Gastroesophageal sphincter (tissue), 4 donors: ENCODE measurements at regions not wholly inside any gene's neighbourhood (a gene's known extent, or its start where the extent isn't known, plus 50 kb on each side); places are given as distances from the start of the nearest gene placed in this dataset.

Experiments used
- ATAC-seq: fragments of 150-250 bp; one replicate; pipeline ENCODE4 v1.9.1; 2016; ENCODE audit warnings: mild to moderate bottlenecking, moderate library complexity
- H3K27ac ChIP-seq, 4 donors: fragments of 200-600 bp; sonication (generic) in 3 of 4; 1 replicate in 3 of 4; 2 replicates in 1 of 4; pipeline ENCODE4 v1.5.1; 2016 to 2019
- H3K27me3 ChIP-seq: fragments of 200-600 bp; sonication (generic); one replicate; pipeline ENCODE4 v1.5.1; 2019
- H3K36me3 ChIP-seq, 2 donors: fragments of 200-600 bp; sonication (generic); one replicate each; pipeline ENCODE4 v1.5.1; 2019; ENCODE audit warnings: control low read depth in 1 of 2
- H3K4me1 ChIP-seq, 3 donors: fragments of 200-600 bp; sonication (generic); 1 replicate in 2 of 3; 2 replicates in 1 of 3; pipeline ENCODE4 v1.5.1; 2016 to 2019; ENCODE audit warnings: control low read depth in 2 of 3
- H3K4me3 ChIP-seq, 2 donors: fragments of 200-600 bp; sonication (generic); one replicate each; pipeline ENCODE4 v1.5.1; 2019; ENCODE audit warnings: mild to moderate bottlenecking in 1 of 2, moderate library complexity in 1 of 2
- H3K9me3 ChIP-seq, 3 donors: fragments of 200-600 bp; sonication (generic); one replicate each; pipeline ENCODE4 v1.5.1; 2017 to 2019; ENCODE audit warnings: control low read depth in 2 of 3
- EP300 ChIP-seq: sonication (generic); formaldehyde crosslinking; IDR thresholded peaks from one replicate; pipeline ENCODE4 v1.6.1; 2017; ENCODE audit warnings: antibody characterized with exemption, mild to moderate bottlenecking
- POLR2A ChIP-seq, 2 donors: fragments of 450-650 bp; IDR thresholded peaks; one replicate each; pipeline ENCODE4 v1.6.1; 2017; ENCODE audit warnings: antibody characterized with exemption in 2 of 2, mild to moderate bottlenecking in 2 of 2, moderate library complexity in 1 of 2
- POLR2AphosphoS5 ChIP-seq: sonication (generic); formaldehyde crosslinking; IDR thresholded peaks from one replicate; pipeline ENCODE4 v1.6.1; 2017; ENCODE audit warnings: antibody characterized with exemption
- WGBS, 2 donors: methylation state at CpG; one replicate each; pipeline ENCODE4 v1.1.5; 2018; ENCODE audit warnings: low coverage in 1 of 2; 5-methylcytosine and 5-hydroxymethylcytosine counted together
- TF ChIP-seq, protein P1 (sequence below), 4 experiments: fragments of 200-600 bp in 2 of 4; fragments of 450-650 bp in 2 of 4; sonication (generic) in 1 of 4; IDR thresholded peaks; one replicate each; pipeline ENCODE4 v1.5.1; 2017 to 2019; ENCODE audit warnings: antibody characterized with exemption in 4 of 4, mild to moderate bottlenecking in 2 of 4, moderate library complexity in 2 of 4

DNA sequence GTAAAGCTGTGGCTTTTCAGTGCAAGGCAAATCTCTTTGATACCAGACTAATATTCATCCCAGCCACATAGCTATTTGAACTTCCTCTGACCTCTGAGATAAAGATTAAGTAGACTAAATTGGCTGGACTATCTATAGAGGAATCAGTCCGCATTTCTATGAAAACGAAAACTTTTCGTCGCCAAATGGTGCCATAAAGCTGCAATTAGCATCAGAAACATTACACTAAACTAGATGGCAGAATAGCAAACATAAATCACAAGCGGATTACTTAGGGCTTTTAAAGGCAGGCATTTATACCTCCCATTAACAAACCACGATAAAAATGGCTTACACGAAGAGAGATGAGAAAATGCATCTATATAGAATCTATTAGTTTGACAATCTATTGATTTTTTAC is 1009.7 kb upstream of the CDH6 start:
- H3K9me3 ChIP-seq = no peaks in the 10 kb centered on the region
- ATAC-seq = no peak
- WGBS, 2 donors = 78 to 94% methylated on average over 7 of the region's 7 CpGs
- H3K36me3 ChIP-seq = no peaks in the 10 kb centered on the region
- no peak overlapping the region for H3K27ac ChIP-seq
- no peaks in the 10 kb centered on the region for H3K4me1 ChIP-seq
- H3K27me3 ChIP-seq = no peaks in the 10 kb centered on the region
- no peak overlapping the region for H3K4me3 ChIP-seq
- TF ChIP-seq, protein P1, sequence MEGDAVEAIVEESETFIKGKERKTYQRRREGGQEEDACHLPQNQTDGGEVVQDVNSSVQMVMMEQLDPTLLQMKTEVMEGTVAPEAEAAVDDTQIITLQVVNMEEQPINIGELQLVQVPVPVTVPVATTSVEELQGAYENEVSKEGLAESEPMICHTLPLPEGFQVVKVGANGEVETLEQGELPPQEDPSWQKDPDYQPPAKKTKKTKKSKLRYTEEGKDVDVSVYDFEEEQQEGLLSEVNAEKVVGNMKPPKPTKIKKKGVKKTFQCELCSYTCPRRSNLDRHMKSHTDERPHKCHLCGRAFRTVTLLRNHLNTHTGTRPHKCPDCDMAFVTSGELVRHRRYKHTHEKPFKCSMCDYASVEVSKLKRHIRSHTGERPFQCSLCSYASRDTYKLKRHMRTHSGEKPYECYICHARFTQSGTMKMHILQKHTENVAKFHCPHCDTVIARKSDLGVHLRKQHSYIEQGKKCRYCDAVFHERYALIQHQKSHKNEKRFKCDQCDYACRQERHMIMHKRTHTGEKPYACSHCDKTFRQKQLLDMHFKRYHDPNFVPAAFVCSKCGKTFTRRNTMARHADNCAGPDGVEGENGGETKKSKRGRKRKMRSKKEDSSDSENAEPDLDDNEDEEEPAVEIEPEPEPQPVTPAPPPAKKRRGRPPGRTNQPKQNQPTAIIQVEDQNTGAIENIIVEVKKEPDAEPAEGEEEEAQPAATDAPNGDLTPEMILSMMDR (IDR thresholded peaks at IDR 0.05) = no peak
- no peak for TF ChIP-seq EP300
- TF ChIP-seq POLR2A (IDR thresholded peaks at IDR 0.05) = no peak
- no peak for TF ChIP-seq POLR2AphosphoS5

DNA sequence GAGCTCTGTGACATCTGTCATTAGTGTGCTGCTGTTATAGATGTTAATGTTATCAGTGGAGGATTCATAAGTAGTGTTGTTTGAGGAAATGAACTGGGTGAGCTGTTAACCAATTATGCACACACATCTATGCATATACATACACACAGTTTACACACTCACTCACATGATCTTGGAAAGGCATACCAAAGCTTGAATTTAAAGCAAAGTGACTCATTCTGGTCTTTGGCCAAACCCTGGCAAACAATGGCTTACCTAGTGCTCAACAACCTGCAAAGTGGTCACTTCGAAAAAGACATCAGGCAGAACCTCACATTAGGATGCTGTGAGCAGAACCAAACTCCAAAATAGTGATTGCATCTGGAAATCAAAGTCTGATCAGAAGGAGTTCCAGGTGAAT is 1037.3 kb upstream of the CDH6 start:
- H3K9me3 ChIP-seq = no peaks in the 10 kb centered on the region
- H3K36me3 ChIP-seq = no peaks in the 10 kb centered on the region
- TF ChIP-seq EP300 (no peak), POLR2AphosphoS5 (no peak), POLR2A (IDR thresholded peaks at IDR 0.05) (no peak)
- TF ChIP-seq, protein P1 (IDR thresholded peaks at IDR 0.05) = no peak
- WGBS, 2 donors = 73 to 100% methylated on average over 1 of the region's 1 CpG
- no peak overlapping the region for H3K4me3 ChIP-seq
- H3K27ac ChIP-seq = no peak overlapping the region
- H3K27me3 ChIP-seq = no peaks in the 10 kb centered on the region
- no peak for ATAC-seq
- no peaks in the 10 kb centered on the region for H3K4me1 ChIP-seq

DNA sequence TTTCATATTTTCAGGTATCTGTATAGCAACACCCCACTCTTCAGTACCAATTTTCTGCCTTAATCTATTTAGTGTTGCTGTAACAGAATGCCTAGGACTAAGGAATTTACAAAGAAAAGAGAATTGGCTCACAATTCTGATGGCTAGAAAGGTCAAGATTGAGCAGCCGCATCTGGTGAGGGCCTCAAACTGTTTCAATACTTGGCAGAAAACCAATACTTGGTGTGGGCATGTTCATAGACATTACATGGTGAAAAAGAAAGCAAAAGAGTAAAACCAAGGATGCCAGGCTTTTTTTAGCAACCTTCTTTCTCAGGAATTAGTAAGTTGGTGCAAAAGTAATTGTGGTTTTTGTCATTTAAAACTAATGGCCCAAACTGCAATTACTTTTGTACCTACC is 1041.1 kb upstream of the CDH6 start:
- no peaks in the 10 kb centered on the region for H3K9me3 ChIP-seq
- no peaks in the 10 kb centered on the region for H3K36me3 ChIP-seq
- no peak for ATAC-seq
- no peak overlapping the region for H3K4me3 ChIP-seq
- WGBS, 2 donors = 85 to 100% methylated on average over 1 of the region's 1 CpG
- H3K4me1 ChIP-seq = no peaks in the 10 kb centered on the region
- TF ChIP-seq POLR2AphosphoS5 = no peak
- TF ChIP-seq, protein P1 (IDR thresholded peaks at IDR 0.05) = no peak
- TF ChIP-seq EP300 = no peak
- no peak for TF ChIP-seq POLR2A (IDR thresholded peaks at IDR 0.05)
- H3K27me3 ChIP-seq = no peaks in the 10 kb centered on the region
- no peak overlapping the region for H3K27ac ChIP-seq

DNA sequence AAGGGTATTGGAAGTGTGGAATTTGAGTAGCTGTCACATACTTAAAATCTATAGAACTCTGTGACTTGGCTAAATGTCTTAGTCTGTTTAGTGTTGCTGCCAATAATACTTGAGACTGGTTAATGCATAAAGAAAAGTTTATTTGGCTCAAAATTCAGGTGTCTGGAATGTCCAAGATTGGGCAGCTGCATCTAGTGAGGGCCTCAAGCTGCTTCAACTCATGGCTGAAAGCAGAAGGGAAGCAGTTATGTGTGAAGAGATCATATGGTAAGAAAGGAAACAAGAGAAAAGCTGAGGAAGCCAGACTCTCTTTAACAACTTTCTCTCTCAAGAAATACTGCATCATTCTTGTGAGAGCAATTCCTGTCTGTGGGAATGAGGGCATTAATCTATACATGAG is 1043.3 kb upstream of the CDH6 start:
- no peak for ATAC-seq
- Histone ChIP-seq H3K27ac (no peak overlapping the region), H3K4me3 (no peak overlapping the region), H3K36me3 (no peaks in the 10 kb centered on the region), H3K4me1 (no peaks in the 10 kb centered on the region), H3K27me3 (no peaks in the 10 kb centered on the region), H3K9me3 (no peaks in the 10 kb centered on the region)
- no peak for TF ChIP-seq EP300
- no peak for TF ChIP-seq POLR2A (IDR thresholded peaks at IDR 0.05)
- TF ChIP-seq POLR2AphosphoS5 = no peak
- TF ChIP-seq, protein P1 (IDR thresholded peaks at IDR 0.05) = no peak

DNA sequence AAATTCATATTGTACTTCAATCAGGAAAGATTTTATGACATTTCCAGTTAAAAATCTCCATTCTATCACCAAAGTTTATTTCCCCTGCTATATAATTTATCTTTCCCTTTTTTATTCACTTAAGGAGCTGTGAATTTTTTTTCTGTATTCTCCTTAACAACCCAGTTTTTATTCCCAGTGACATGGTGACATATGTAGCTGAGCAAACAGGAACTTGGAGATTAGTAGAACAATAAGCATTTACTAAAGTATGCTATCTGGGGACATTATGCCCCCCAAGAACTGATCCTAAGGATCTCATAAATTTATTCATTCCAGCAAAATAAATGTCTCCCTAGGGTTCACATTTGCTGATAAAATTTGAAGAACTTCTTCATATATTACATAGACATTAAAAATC is 1044.0 kb upstream of the CDH6 start:
- TF ChIP-seq EP300 (no peak), POLR2AphosphoS5 (no peak), POLR2A (IDR thresholded peaks at IDR 0.05) (no peak)
- TF ChIP-seq, protein P1 (IDR thresholded peaks at IDR 0.05) = no peak
- Histone ChIP-seq H3K27ac (no peak overlapping the region), H3K4me3 (no peak overlapping the region), H3K36me3 (no peaks in the 10 kb centered on the region), H3K4me1 (no peaks in the 10 kb centered on the region), H3K27me3 (no peaks in the 10 kb centered on the region), H3K9me3 (no peaks in the 10 kb centered on the region)
- no peak for ATAC-seq
